ENCODE measurements at regions not wholly inside any gene's neighbourhood (a gene's known extent, or its start where the extent isn't known, plus 50 kb on each side); places are given as distances from the start of the nearest gene placed in this dataset.

GRCh38 chr3:25313286-25313685 is 114.8 kb upstream of the RARB start:
- TF ChIP-seq EZH2 (IDR thresholded peaks at IDR 0.05; ENCODE audit: low read length) (no peak), CTCF (optimal IDR thresholded peaks at IDR 0.05 in 1 of 3, IDR thresholded peaks at IDR 0.05 in 1 of 3, conservative IDR thresholded peaks at IDR 0.05 in 1 of 3; ENCODE audit: extremely low read depth in 1 of 3, insufficient read depth in 2 of 3, low read length in 3 of 3) (no peak)
